ENCODE measurements at regions not wholly inside any gene's neighbourhood (a gene's known extent, or its start where the extent isn't known, plus 50 kb on each side); places are given as distances from the start of the nearest gene placed in this dataset.

DNA sequence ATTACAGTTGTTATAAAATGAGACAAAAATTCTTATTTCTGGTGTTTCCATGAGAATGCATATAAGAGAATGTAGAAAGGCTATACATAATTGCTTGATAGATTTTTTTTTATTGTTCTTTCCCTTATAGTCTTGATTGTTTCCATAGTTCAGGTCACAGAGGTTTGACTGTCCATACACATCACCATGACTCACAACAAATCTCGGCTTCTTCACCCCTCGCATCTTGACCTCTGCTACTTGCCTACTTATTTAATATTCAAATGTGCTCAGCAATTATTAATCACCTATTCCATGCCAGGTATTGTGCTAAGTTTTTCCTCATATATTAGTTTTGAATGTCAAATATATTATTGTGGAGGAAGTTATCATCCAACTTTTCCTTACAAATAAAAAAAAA lies 789.6 kb downstream of the RNF144A start:
- Histone ChIP-seq H3K23ac (ENCODE audit: insufficient read length, low read depth, low read length) (no peak overlapping the region), H2BK5ac (ENCODE audit: insufficient read length, low read length) (no peak overlapping the region), H3K14ac (ENCODE audit: insufficient read depth, low read length) (no peak overlapping the region), H2BK12ac (ENCODE audit: insufficient read length, low read depth, low read length) (no peak overlapping the region), H3K4me2 (ENCODE audit: insufficient read depth, insufficient read length, low read length) (no peak overlapping the region), H3K4ac (ENCODE audit: low read depth, low read length) (no peak overlapping the region), H3K79me1 (ENCODE audit: insufficient read depth, low read depth, low read length, poor library complexity, severe bottlenecking) (no peaks in the 10 kb centered on the region), H3K79me2 (ENCODE audit: insufficient read depth, low read length) (no peaks in the 10 kb centered on the region), H3K9ac (ENCODE audit: extremely low read depth, insufficient read length, low read length) (no peak overlapping the region), H3K27me3 (ENCODE audit: insufficient read depth, low read length) (no peaks in the 10 kb centered on the region), H3K56ac (ENCODE audit: insufficient read length, low read depth, low read length) (no peak overlapping the region), H3K27ac (ENCODE audit: insufficient read length, low read depth, low read length) (no peak overlapping the region), H4K91ac (ENCODE audit: insufficient read length, low read depth, low read length) (no peak overlapping the region), H3K23me2 (ENCODE audit: insufficient read length, low read depth, low read length, poor library complexity, severe bottlenecking) (peaks cover 2% of the 10 kb centered on the region), H2BK20ac (ENCODE audit: low read depth, low read length, poor library complexity, severe bottlenecking) (no peak overlapping the region), H4K20me1 (ENCODE audit: control insufficient read depth, insufficient read depth, insufficient read length) (no peaks in the 10 kb centered on the region), H3K18ac (ENCODE audit: insufficient read length, low read depth, low read length) (no peak overlapping the region), H4K5ac (ENCODE audit: insufficient read length, low read depth, low read length) (no peak overlapping the region), H2AFZ (ENCODE audit: low read length) (no peak overlapping the region), H2AK5ac (ENCODE audit: insufficient read length, low read length) (no peak overlapping the region), H3K9me3 (ENCODE audit: control insufficient read depth, low read depth, low read length) (no peaks in the 10 kb centered on the region), H2BK15ac (ENCODE audit: low read depth, low read length) (no peak overlapping the region), H2BK120ac (ENCODE audit: low read depth, low read length, poor library complexity, severe bottlenecking) (no peak overlapping the region), H3T11ph (ENCODE audit: low read length) (no peak overlapping the region), H4K8ac (replicated peaks; ENCODE audit: insufficient read length, low read depth, low read length) (no peak overlapping the region), H3K4me1 (ENCODE audit: insufficient read depth, low read length) (peaks cover 6% of the 10 kb centered on the region)
- peaks cover 34 to 36% of the 10 kb centered on the region in 2 experiments for H3K4me1 Mint-ChIP-seq
- H3K27me3 Mint-ChIP-seq (ENCODE audit: low read depth): peaks cover 5% of the 10 kb centered on the region
- no CpG with 5 or more reads among the region's 2 CpGs for WGBS (ENCODE audit: extremely low coverage, insufficient read length, low lambda C conversion rate)
- H3K9me3 Mint-ChIP-seq: peaks cover 5 to 6% of the 10 kb centered on the region in 2 experiments
- TF ChIP-seq, protein P1, sequence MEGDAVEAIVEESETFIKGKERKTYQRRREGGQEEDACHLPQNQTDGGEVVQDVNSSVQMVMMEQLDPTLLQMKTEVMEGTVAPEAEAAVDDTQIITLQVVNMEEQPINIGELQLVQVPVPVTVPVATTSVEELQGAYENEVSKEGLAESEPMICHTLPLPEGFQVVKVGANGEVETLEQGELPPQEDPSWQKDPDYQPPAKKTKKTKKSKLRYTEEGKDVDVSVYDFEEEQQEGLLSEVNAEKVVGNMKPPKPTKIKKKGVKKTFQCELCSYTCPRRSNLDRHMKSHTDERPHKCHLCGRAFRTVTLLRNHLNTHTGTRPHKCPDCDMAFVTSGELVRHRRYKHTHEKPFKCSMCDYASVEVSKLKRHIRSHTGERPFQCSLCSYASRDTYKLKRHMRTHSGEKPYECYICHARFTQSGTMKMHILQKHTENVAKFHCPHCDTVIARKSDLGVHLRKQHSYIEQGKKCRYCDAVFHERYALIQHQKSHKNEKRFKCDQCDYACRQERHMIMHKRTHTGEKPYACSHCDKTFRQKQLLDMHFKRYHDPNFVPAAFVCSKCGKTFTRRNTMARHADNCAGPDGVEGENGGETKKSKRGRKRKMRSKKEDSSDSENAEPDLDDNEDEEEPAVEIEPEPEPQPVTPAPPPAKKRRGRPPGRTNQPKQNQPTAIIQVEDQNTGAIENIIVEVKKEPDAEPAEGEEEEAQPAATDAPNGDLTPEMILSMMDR (conservative IDR thresholded peaks at IDR 0.05): no peak
- H3K36me3 Mint-ChIP-seq (ENCODE audit: insufficient read depth in 1 of 3, low read depth in 3 of 3): peaks cover 0 to 1% (median 0%) of the 10 kb centered on the region in 3 experiments; a peak in 2 of 7 replicates
- no peak overlapping the region for H3K4me3 Mint-ChIP-seq
- no peak overlapping the region for H3K27ac Mint-ChIP-seq
- DNase-seq: no peak

All from H9 (cell line).